Liver (tissue), 8 donors: ENCODE measurements at regions not wholly inside any gene's neighbourhood (a gene's known extent, or its start where the extent isn't known, plus 50 kb on each side); places are given as distances from the start of the nearest gene placed in this dataset.

ENCODE experiments used
- DNase-seq: peaks from one replicate; pipeline ENCODE4 v3.0.0-alpha.2; 2017; ENCODE audit warnings: low spot score
- H3K27ac ChIP-seq, 2 donors: one replicate each; pipeline ENCODE4 v1.7.0; 2013; ENCODE audit warnings: inconsistent platforms in 2 of 2, low read length in 2 of 2, control low read depth in 1 of 2, low read depth in 1 of 2, mild to moderate bottlenecking in 1 of 2
- H3K27me3 ChIP-seq, 4 donors: one replicate each; pipeline versions ENCODE4 v1.6.1 to v1.7.0; 2013; ENCODE audit warnings: low read length in 3 of 4, inconsistent platforms in 1 of 4, mild to moderate bottlenecking in 1 of 4, moderate library complexity in 1 of 4; ENCODE audit not compliant: control insufficient read depth in 4 of 4, insufficient read depth in 4 of 4
- H3K36me3 ChIP-seq, 4 donors: one replicate each; pipeline versions ENCODE4 v1.6.1 to v1.7.0; 2013; ENCODE audit warnings: low read length in 3 of 4, mild to moderate bottlenecking in 3 of 4, low read depth in 1 of 4, moderate library complexity in 1 of 4; ENCODE audit not compliant: control insufficient read depth in 4 of 4, insufficient read depth in 3 of 4
- H3K4me1 ChIP-seq, 4 donors: one replicate each; pipeline versions ENCODE4 v1.6.1 to v1.7.0; 2013; ENCODE audit warnings: low read length in 3 of 4, mild to moderate bottlenecking in 3 of 4, moderate library complexity in 1 of 4; ENCODE audit not compliant: control insufficient read depth in 4 of 4, insufficient read depth in 4 of 4
- H3K4me3 ChIP-seq, 3 donors: one replicate each; pipeline versions ENCODE4 v1.6.1 to v1.7.0; 2013; ENCODE audit warnings: low read length in 3 of 3, control low read depth in 1 of 3, low read depth in 1 of 3, mild to moderate bottlenecking in 1 of 3
- H3K9ac ChIP-seq, 2 donors: one replicate each; pipeline ENCODE4 v1.7.0; 2013; ENCODE audit warnings: low read length in 2 of 2, mild to moderate bottlenecking in 2 of 2, moderate library complexity in 2 of 2, control low read depth in 1 of 2, low read depth in 1 of 2
- H3K9me3 ChIP-seq, 4 donors: one replicate each; pipeline versions ENCODE4 v1.6.1 to v1.7.0; 2013; ENCODE audit warnings: low read length in 3 of 4; ENCODE audit not compliant: control insufficient read depth in 4 of 4
- CTCF ChIP-seq: fragments of 150-350 bp; IDR thresholded peaks from 2 replicates; pipeline ENCODE4 v1.5.1; 2017; ENCODE audit warnings: improper control_type of control experiment, low read depth, low read length; ENCODE audit not compliant: missing input control
- EGR1 ChIP-seq, 2 donors: IDR thresholded peaks; 2 replicates each; pipeline ENCODE4 v1.6.1; 2016 to 2018; ENCODE audit warnings: antibody characterized with exemption in 2 of 2, low read depth in 2 of 2
- FOXA1 ChIP-seq: IDR thresholded peaks from 2 replicates; pipeline ENCODE4 v1.6.1; 2016; ENCODE audit warnings: antibody characterized with exemption
- FOXA2 ChIP-seq: IDR thresholded peaks from 2 replicates; pipeline ENCODE4 v1.6.1; 2016; ENCODE audit warnings: antibody characterized with exemption
- GABPA ChIP-seq, 2 donors: IDR thresholded peaks in 1 of 2; conservative IDR thresholded peaks in 1 of 2; 2 replicates each; pipeline ENCODE4 v1.6.1; 2016; ENCODE audit warnings: antibody characterized with exemption in 2 of 2, mild to moderate bottlenecking in 1 of 2, moderate library complexity in 1 of 2
- HNF4A ChIP-seq, 2 donors: conservative IDR thresholded peaks; 2 replicates each; pipeline ENCODE4 v1.6.1; 2016; ENCODE audit warnings: antibody characterized with exemption in 2 of 2, mild to moderate bottlenecking in 2 of 2
- HNF4G ChIP-seq: IDR thresholded peaks from 2 replicates; pipeline ENCODE4 v1.6.1; 2016; ENCODE audit warnings: antibody characterized with exemption
- JUND ChIP-seq, 2 donors: IDR thresholded peaks; 2 replicates each; pipeline ENCODE4 v1.6.1; 2016; ENCODE audit warnings: antibody characterized with exemption in 2 of 2
- MAX ChIP-seq: IDR thresholded peaks from 2 replicates; pipeline ENCODE4 v1.6.1; 2016; ENCODE audit warnings: antibody characterized with exemption
- NR2F2 ChIP-seq: IDR thresholded peaks from 2 replicates; pipeline ENCODE4 v1.6.1; 2016; ENCODE audit warnings: antibody characterized with exemption
- REST ChIP-seq: IDR thresholded peaks from 2 replicates; pipeline ENCODE4 v1.6.1; 2016; ENCODE audit warnings: antibody characterized with exemption, mild to moderate bottlenecking
- RXRA ChIP-seq, 2 donors: IDR thresholded peaks; 2 replicates each; pipeline ENCODE4 v1.6.1; 2017 to 2018; ENCODE audit warnings: antibody characterized with exemption in 2 of 2, mild to moderate bottlenecking in 1 of 2
- TAF1 ChIP-seq: conservative IDR thresholded peaks from 2 replicates; pipeline ENCODE4 v1.6.1; 2016; ENCODE audit warnings: antibody characterized with exemption, mild to moderate bottlenecking
- YY1 ChIP-seq: IDR thresholded peaks from 2 replicates; pipeline ENCODE4 v1.6.1; 2016; ENCODE audit warnings: antibody characterized with exemption, mild to moderate bottlenecking
- ZBTB33 ChIP-seq: IDR thresholded peaks from 2 replicates; pipeline ENCODE4 v1.6.1; 2016; ENCODE audit warnings: antibody characterized with exemption
- whole genome bisulfite sequencing: extraction: QIAGEN DNeasy Blood & Tissue Kit; methylation state at CpG from one replicate; pipeline ENCODE4 v1.1.7; 2013; 5-methylcytosine and 5-hydroxymethylcytosine counted together
- donor health status: healthy.
- donor health status: healthy.
- donor health status: healthy.
- donor health status: healthy.
- donor health status: healthy.

- Histone ChIP-seq H3K4me3 (no peak overlapping the region), H3K4me1 (no peaks in the 10 kb centered on the region), H3K27me3 (peaks cover 0 to 2% (median 0%) of the 10 kb centered on the region in 4 donors), H3K9ac (no peak overlapping the region), H3K9me3 (no peaks in the 10 kb centered on the region), H3K27ac (no peak overlapping the region), H3K36me3 (no peaks in the 10 kb centered on the region)
- WGBS: 71% methylated on average over 2 of the region's 2 CpGs
- no peak for DNase-seq
- no peak for TF ChIP-seq HNF4G
- TF ChIP-seq FOXA1: no peak
Observed at GRCh38 chr3:154729741-154730140, 299.8 kb upstream of the GPR149 start.

GRCh38 chr3:154728285-154728684 is 298.3 kb upstream of the GPR149 start:
- Histone ChIP-seq H3K27me3 (peaks cover 0 to 2% (median 0%) of the 10 kb centered on the region in 4 donors), H3K36me3 (no peaks in the 10 kb centered on the region), H3K4me1 (no peaks in the 10 kb centered on the region), H3K27ac (no peak overlapping the region), H3K9ac (no peak overlapping the region), H3K9me3 (no peaks in the 10 kb centered on the region), H3K4me3 (no peak overlapping the region)
- 84% methylated on average over 1 of the region's 1 CpG for WGBS
- TF ChIP-seq HNF4G (no peak), FOXA1 (no peak), YY1 (no peak), MAX (no peak), JUND (IDR thresholded peaks at IDR 0.05) (no peak), CTCF (no peak), TAF1 (no peak), ZBTB33 (no peak), EGR1 (IDR thresholded peaks at IDR 0.05; ENCODE audit: low read depth in 2 of 2) (no peak), GABPA (IDR thresholded peaks at IDR 0.05 in 1 of 2, conservative IDR thresholded peaks at IDR 0.05 in 1 of 2) (no peak), NR2F2 (no peak), RXRA (IDR thresholded peaks at IDR 0.05) (no peak), FOXA2 (no peak), HNF4A (conservative IDR thresholded peaks at IDR 0.05) (no peak), REST (no peak)
- no peak for DNase-seq
